B cell (primary cell): ENCODE measurements at regions not wholly inside any gene's neighbourhood (a gene's known extent, or its start where the extent isn't known, plus 50 kb on each side); places are given as distances from the start of the nearest gene placed in this dataset.

ENCODE experiments used
- ATAC-seq: fragments of 200-7000 bp; cut with Tn5 transposase; one replicate; pipeline ENCODE4 v1.10.0; 2021; ENCODE audit warnings: low read depth, mild to moderate bottlenecking, moderate number of reproducible peaks, moderate library complexity
- CTCF ChIA-PET: fragments of 350-600 bp; sonication (Branson Sonifier 250); formaldehyde crosslinking; loops from one replicate; lab custom pipeline; 2021; ENCODE audit warnings: antibody characterized with exemption, inconsistent platforms; lab: Charles Lee
- POLR2A ChIA-PET: fragments of 350-600 bp; sonication (Branson Sonifier 250); formaldehyde crosslinking; loops from one replicate; lab custom pipeline; 2021; ENCODE audit warnings: antibody characterized with exemption; lab: Charles Lee
- DNase-seq: peaks from one replicate; pipeline ENCODE4 v3.0.0; 2013
- H2AFZ ChIP-seq: 2 replicates; pipeline ENCODE4 v1.6.1; 2012; ENCODE audit warnings: mild to moderate bottlenecking, low read depth, low read length; ENCODE audit not compliant: insufficient read depth, poor library complexity, severe bottlenecking
- H3K27ac ChIP-seq, 2 donors: 1 replicate in 1 of 2; 2 replicates in 1 of 2; pipeline ENCODE4 v1.5.1; 2012 to 2013; ENCODE audit warnings: low read length in 2 of 2, mild to moderate bottlenecking in 2 of 2, moderate library complexity in 1 of 2
- H3K27me3 ChIP-seq, 4 experiments: fragments of 200-600 bp in 1 of 4; sonication (generic) in 1 of 4; replicated peaks in 1 of 4; 1 replicate in 2 of 4; 2 replicates in 2 of 4; pipeline versions ENCODE4 v1.6.1 to v1.7.0; 2013 to 2016; ENCODE audit warnings: low read length in 3 of 4, mild to moderate bottlenecking in 2 of 4, mixed read lengths in 1 of 4, moderate library complexity in 1 of 4; ENCODE audit not compliant: insufficient read depth in 4 of 4, control insufficient read depth in 3 of 4; ENCODE audit errors: control extremely low read depth in 1 of 4
- H3K36me3 ChIP-seq, 2 experiments: replicated peaks in 1 of 2; 1 replicate in 1 of 2; 2 replicates in 1 of 2; pipeline versions ENCODE4 v1.6.1 to v1.7.1; 2013; ENCODE audit warnings: low read length in 1 of 2; ENCODE audit not compliant: insufficient read depth in 2 of 2, control insufficient read depth in 1 of 2; ENCODE audit errors: control extremely low read depth in 1 of 2, extremely low read depth in 1 of 2
- H3K4me1 ChIP-seq, 2 donors: fragments of 200-600 bp in 1 of 2; sonication (generic) in 1 of 2; 1 replicate in 1 of 2; 2 replicates in 1 of 2; pipeline versions ENCODE4 v1.5.1 to v1.6.1; 2013 to 2017; ENCODE audit warnings: low read length in 2 of 2; ENCODE audit not compliant: control insufficient read depth in 2 of 2, insufficient read depth in 2 of 2
- H3K4me2 ChIP-seq: replicated peaks from 2 replicates; pipeline ENCODE3; 2012; ENCODE audit warnings: mild to moderate bottlenecking, low read depth, low read length; ENCODE audit not compliant: poor library complexity, severe bottlenecking
- H3K4me3 ChIP-seq, 5 experiments: fragments of 200-600 bp in 1 of 5; sonication (generic) in 1 of 5; 1 replicate in 3 of 5; 2 replicates in 2 of 5; pipeline versions ENCODE4 v1.5.1 to v1.7.0; 2011 to 2016; ENCODE audit warnings: low read length in 4 of 5, mild to moderate bottlenecking in 4 of 5, low read depth in 2 of 5, control low read depth in 1 of 5, moderate library complexity in 1 of 5; ENCODE audit not compliant: insufficient read depth in 1 of 5; ENCODE audit errors: control extremely low read depth in 1 of 5, extremely low read depth in 1 of 5
- H3K79me2 ChIP-seq: fragments of 200-600 bp; sonication (generic); one replicate; pipeline ENCODE4 v1.6.0; 2016; ENCODE audit warnings: low read length; ENCODE audit not compliant: control insufficient read depth, insufficient read depth
- H3K9ac ChIP-seq: fragments of 200-600 bp; sonication (generic); 2 replicates; pipeline ENCODE4 v1.6.1; 2017; ENCODE audit warnings: mild to moderate bottlenecking, low read length, moderate library complexity
- H3K9me3 ChIP-seq, 3 donors: one replicate each; pipeline versions ENCODE4 v1.6.1 to v1.7.1; 2013; ENCODE audit warnings: low read length in 2 of 3; ENCODE audit not compliant: control insufficient read depth in 2 of 3, insufficient read depth in 1 of 3; ENCODE audit errors: control extremely low read depth in 1 of 3
- H4K20me1 ChIP-seq: 2 replicates; pipeline ENCODE4 v1.6.0; 2012; ENCODE audit warnings: mild to moderate bottlenecking, low read length; ENCODE audit not compliant: insufficient read depth, control insufficient read depth, poor library complexity, severe bottlenecking
- H3K27ac Mint-ChIP-seq: one replicate; pipeline ENCODE4 v1.8.0; 2021; ENCODE audit warnings: mixed read lengths
- H3K27me3 Mint-ChIP-seq: one replicate; pipeline ENCODE4 v1.8.0; 2021; ENCODE audit warnings: mixed read lengths
- H3K4me1 Mint-ChIP-seq: one replicate; pipeline ENCODE4 v1.8.0; 2021; ENCODE audit warnings: mixed read lengths
- H3K4me3 Mint-ChIP-seq: one replicate; pipeline ENCODE4 v1.8.0; 2021; ENCODE audit warnings: mixed read lengths
- H3K9me3 Mint-ChIP-seq: one replicate; pipeline ENCODE4 v1.8.0; 2022; ENCODE audit warnings: mixed read lengths; ENCODE audit not compliant: insufficient read depth
- EZH2 ChIP-seq: IDR thresholded peaks from 2 replicates; pipeline ENCODE4 v1.6.1; 2012; ENCODE audit warnings: borderline replicate concordance, low read depth, mild to moderate bottlenecking, moderate library complexity, low read length; ENCODE audit not compliant: insufficient read depth, poor library complexity, severe bottlenecking
- WGBS: methylation state at CpG from one replicate; pipeline ENCODE4 v1.1.5; 2013; ENCODE audit warnings: missing lambda C conversion rate; ENCODE audit not compliant: insufficient coverage; 5-methylcytosine and 5-hydroxymethylcytosine counted together
- intact Hi-C: fragments of 100-400 bp; cut with micrococcal nuclease; formaldehyde crosslinking; loops from one replicate; pipeline ENCODE4 v1.10.0; 2022
- TF ChIP-seq, protein P1 (sequence below): fragments of 200-600 bp; IDR thresholded peaks from one replicate; pipeline ENCODE4 v1.8.0; 2022; ENCODE audit warnings: antibody characterized with exemption, mild to moderate bottlenecking

DNA sequence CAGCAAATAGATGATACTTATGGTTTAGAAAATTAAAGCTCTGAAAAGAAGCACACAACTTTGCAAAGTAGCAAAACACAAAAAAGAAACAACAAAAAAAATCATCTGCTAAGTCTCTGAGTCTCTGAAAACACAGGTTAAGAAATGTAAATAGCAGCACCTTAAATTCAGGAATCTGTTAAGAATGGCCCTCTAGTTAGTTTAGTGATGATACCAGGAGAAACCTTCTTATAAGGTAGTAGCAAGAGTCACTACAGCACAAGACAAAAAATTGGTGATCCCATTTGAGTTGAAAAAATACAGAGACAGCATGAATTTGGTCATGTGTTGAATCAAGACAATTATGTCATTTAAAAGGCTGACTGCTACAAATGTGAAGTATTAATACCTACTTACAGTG, 308.2 kb upstream of the ADGRL3 start:
- Mint-ChIP-seq H3K27me3 (no peaks in the 10 kb centered on the region), H3K9me3 (peaks cover 4% of the 10 kb centered on the region), H3K4me3 (no peak overlapping the region), H3K4me1 (no peaks in the 10 kb centered on the region), H3K27ac (no peak overlapping the region)
- Histone ChIP-seq H3K79me2 (no peaks in the 10 kb centered on the region), H3K9ac (no peak overlapping the region), H3K36me3 (no peaks in the 10 kb centered on the region), H3K9me3 (no peaks in the 10 kb centered on the region), H4K20me1 (no peaks in the 10 kb centered on the region), H3K4me2 (no peak overlapping the region), H3K4me3 (no peak overlapping the region), H3K4me1 (no peaks in the 10 kb centered on the region), H3K27me3 (no peaks in the 10 kb centered on the region), H2AFZ (no peak overlapping the region), H3K27ac (no peak overlapping the region)
- DNase-seq, result no peak
- ATAC-seq, result no peak
- POLR2A ChIA-PET, result no interaction called here
- intact Hi-C loops, result no loop called here
- TF ChIP-seq, protein P1, sequence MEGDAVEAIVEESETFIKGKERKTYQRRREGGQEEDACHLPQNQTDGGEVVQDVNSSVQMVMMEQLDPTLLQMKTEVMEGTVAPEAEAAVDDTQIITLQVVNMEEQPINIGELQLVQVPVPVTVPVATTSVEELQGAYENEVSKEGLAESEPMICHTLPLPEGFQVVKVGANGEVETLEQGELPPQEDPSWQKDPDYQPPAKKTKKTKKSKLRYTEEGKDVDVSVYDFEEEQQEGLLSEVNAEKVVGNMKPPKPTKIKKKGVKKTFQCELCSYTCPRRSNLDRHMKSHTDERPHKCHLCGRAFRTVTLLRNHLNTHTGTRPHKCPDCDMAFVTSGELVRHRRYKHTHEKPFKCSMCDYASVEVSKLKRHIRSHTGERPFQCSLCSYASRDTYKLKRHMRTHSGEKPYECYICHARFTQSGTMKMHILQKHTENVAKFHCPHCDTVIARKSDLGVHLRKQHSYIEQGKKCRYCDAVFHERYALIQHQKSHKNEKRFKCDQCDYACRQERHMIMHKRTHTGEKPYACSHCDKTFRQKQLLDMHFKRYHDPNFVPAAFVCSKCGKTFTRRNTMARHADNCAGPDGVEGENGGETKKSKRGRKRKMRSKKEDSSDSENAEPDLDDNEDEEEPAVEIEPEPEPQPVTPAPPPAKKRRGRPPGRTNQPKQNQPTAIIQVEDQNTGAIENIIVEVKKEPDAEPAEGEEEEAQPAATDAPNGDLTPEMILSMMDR, result no peak
- no peak for TF ChIP-seq EZH2
- CTCF ChIA-PET, result no interaction called here

DNA sequence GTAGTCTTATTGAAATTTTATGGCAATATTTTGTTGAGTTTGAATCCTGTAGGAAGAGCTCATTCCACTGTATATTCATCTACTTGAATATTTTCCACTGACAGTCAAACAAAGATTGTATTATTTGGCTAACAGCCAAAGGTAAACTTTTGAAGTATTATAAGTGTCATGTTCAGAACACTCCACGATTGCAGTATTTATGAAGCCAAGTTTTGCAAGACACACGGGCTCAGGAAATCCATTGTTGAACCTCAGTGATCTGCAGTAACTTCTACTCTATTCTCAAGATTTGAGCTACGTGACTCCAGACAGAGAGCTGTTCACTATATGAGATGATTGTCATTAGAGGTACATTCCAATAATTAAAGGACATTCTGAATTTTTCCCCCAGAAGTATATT, 302.7 kb upstream of the ADGRL3 start:
- no peak for DNase-seq
- CTCF ChIA-PET, result no interaction called here
- Histone ChIP-seq H3K4me3 (no peak overlapping the region), H3K79me2 (no peaks in the 10 kb centered on the region), H3K4me1 (no peaks in the 10 kb centered on the region), H4K20me1 (no peaks in the 10 kb centered on the region), H3K9me3 (no peaks in the 10 kb centered on the region), H3K4me2 (no peak overlapping the region), H3K9ac (no peak overlapping the region), H3K27ac (no peak overlapping the region), H3K27me3 (no peaks in the 10 kb centered on the region), H2AFZ (no peak overlapping the region), H3K36me3 (no peaks in the 10 kb centered on the region)
- no CpG with 5 or more reads among the region's 3 CpGs for WGBS
- H3K4me3 Mint-ChIP-seq, result no peak overlapping the region
- peaks cover 4% of the 10 kb centered on the region for H3K9me3 Mint-ChIP-seq
- H3K27ac Mint-ChIP-seq, result no peak overlapping the region
- ATAC-seq, result no peak
- H3K4me1 Mint-ChIP-seq, result no peaks in the 10 kb centered on the region
- H3K27me3 Mint-ChIP-seq, result no peaks in the 10 kb centered on the region
- intact Hi-C loops, result no loop called here
- POLR2A ChIA-PET, result no interaction called here
- no peak for TF ChIP-seq EZH2
- TF ChIP-seq, protein P1, result no peak
